Keratinocyte (primary cell): ENCODE measurements at regions not wholly inside any gene's neighbourhood (a gene's known extent, or its start where the extent isn't known, plus 50 kb on each side); places are given as distances from the start of the nearest gene placed in this dataset.

ENCODE experiments used
- DNase-seq: peaks from one replicate; pipeline ENCODE4 v3.0.0-alpha.2; 2011; ENCODE audit warnings: low read depth, missing footprints, low spot score
- FAIRE-seq: peaks from 2 replicates; lab custom pipeline; 2011; peaks lifted over from hg19 to GRCh38; lab: Jason Lieb, UNC
- H2AFZ ChIP-seq: 2 replicates; pipeline ENCODE4 v1.6.0; 2012; ENCODE audit warnings: low read length, control low read depth, inconsistent platforms; ENCODE audit not compliant: control insufficient read depth
- H3K27ac ChIP-seq: 2 replicates; pipeline ENCODE4 v1.5.1; 2011; ENCODE audit warnings: low read length; ENCODE audit not compliant: control insufficient read depth, insufficient read depth
- H3K27me3 ChIP-seq: 3 replicates; pipeline ENCODE4 v1.6.0; 2011; ENCODE audit warnings: low read length; ENCODE audit not compliant: control insufficient read depth, insufficient read depth; ENCODE audit errors: extremely low read depth
- H3K36me3 ChIP-seq, 2 experiments: 2 replicates in 1 of 2; 3 replicates in 1 of 2; pipeline ENCODE4 v1.5.1; 2011; ENCODE audit warnings: low read length in 2 of 2, mild to moderate bottlenecking in 1 of 2; ENCODE audit not compliant: control insufficient read depth in 2 of 2, insufficient read depth in 2 of 2; ENCODE audit errors: extremely low read depth in 1 of 2
- H3K4me1 ChIP-seq: 3 replicates; pipeline ENCODE4 v1.5.1; 2011; ENCODE audit warnings: low read length; ENCODE audit not compliant: control insufficient read depth, insufficient read depth; ENCODE audit errors: extremely low read depth
- H3K4me2 ChIP-seq: 3 replicates; pipeline ENCODE4 v1.6.0; 2011; ENCODE audit warnings: low read depth, low read length; ENCODE audit not compliant: control insufficient read depth, insufficient read depth; ENCODE audit errors: extremely low read depth
- H3K4me3 ChIP-seq, 3 experiments: fragments of 200-600 bp in 1 of 3; sonication (generic) in 1 of 3; 2 replicates in 2 of 3; 3 replicates in 1 of 3; pipeline ENCODE4 v1.5.1; 2011 to 2016; ENCODE audit warnings: low read length in 3 of 3, mild to moderate bottlenecking in 3 of 3, control low read depth in 2 of 3, inconsistent platforms in 1 of 3, low read depth in 1 of 3, mixed read lengths in 1 of 3, mixed run types in 1 of 3, moderate library complexity in 1 of 3; ENCODE audit not compliant: control insufficient read depth in 2 of 3, insufficient read depth in 2 of 3; ENCODE audit errors: extremely low read depth in 1 of 3
- H3K79me2 ChIP-seq: 2 replicates; pipeline ENCODE4 v1.6.0; 2012; ENCODE audit warnings: low read length; ENCODE audit not compliant: control insufficient read depth, insufficient read depth
- H3K9ac ChIP-seq: 3 replicates; pipeline ENCODE4 v1.6.0; 2011; ENCODE audit warnings: low read length; ENCODE audit not compliant: control insufficient read depth, insufficient read depth; ENCODE audit errors: extremely low read depth
- H3K9me1 ChIP-seq: 3 replicates; pipeline ENCODE4 v1.6.0; 2011; ENCODE audit warnings: low read length; ENCODE audit not compliant: control insufficient read depth, insufficient read depth; ENCODE audit errors: extremely low read depth
- H3K9me3 ChIP-seq: 2 replicates; pipeline ENCODE4 v1.5.1; 2012; ENCODE audit warnings: low read depth, low read length; ENCODE audit not compliant: control insufficient read depth
- H4K20me1 ChIP-seq: 3 replicates; pipeline ENCODE4 v1.6.0; 2011; ENCODE audit warnings: low read length; ENCODE audit not compliant: control insufficient read depth, insufficient read depth; ENCODE audit errors: extremely low read depth
- EZH2 ChIP-seq: IDR thresholded peaks from one replicate; pipeline ENCODE4 v1.6.1; 2012; ENCODE audit warnings: inconsistent platforms, mild to moderate bottlenecking, low read length, moderate library complexity
- dilution Hi-C: fragments of 300-500 bp; cut with MboI; formaldehyde crosslinking; loops from one replicate; pipeline ENCODE4 v1.7.0; 2020; ENCODE audit warnings: low sequenced_read_pairs; ENCODE audit not compliant: extremely low pct_ligation_motif_present
- TF ChIP-seq, protein P1 (sequence below), 3 experiments: IDR thresholded peaks in 1 of 3; conservative IDR thresholded peaks in 1 of 3; optimal IDR thresholded peaks in 1 of 3; 2 replicates in 2 of 3; 3 replicates in 1 of 3; pipeline versions ENCODE3 to v1.5.1; 2011; ENCODE audit warnings: low read length in 3 of 3, mild to moderate bottlenecking in 3 of 3, moderate library complexity in 2 of 3, control low read depth in 1 of 3, inconsistent platforms in 1 of 3; ENCODE audit not compliant: insufficient read depth in 2 of 3; ENCODE audit errors: extremely low read depth in 1 of 3

DNA sequence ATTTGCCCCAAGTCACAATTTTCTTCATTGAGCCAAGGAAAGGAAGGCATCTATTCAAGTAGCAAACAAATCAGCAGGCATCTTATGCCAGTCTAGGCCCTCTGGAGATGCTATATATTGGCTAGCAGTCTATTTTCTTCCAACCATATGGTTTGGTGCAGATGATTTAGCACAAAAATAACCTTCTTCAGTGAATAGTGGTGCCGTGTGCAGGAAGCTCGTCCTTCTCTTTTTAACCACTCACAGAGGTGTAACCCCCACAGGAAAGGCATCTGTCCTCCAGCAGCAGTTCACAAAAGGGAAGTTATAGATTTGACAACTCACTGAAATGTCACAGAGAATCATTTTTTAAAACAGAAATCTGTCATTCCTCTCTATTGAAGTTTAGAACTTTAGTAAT lies 445.7 kb upstream of the SYT1 start:
- Histone ChIP-seq H3K9ac (no peak overlapping the region), H2AFZ (no peak overlapping the region), H3K4me1 (no peaks in the 10 kb centered on the region), H3K36me3 (no peaks in the 10 kb centered on the region), H3K4me2 (no peak overlapping the region), H3K9me3 (no peaks in the 10 kb centered on the region), H3K27ac (no peak overlapping the region), H4K20me1 (no peaks in the 10 kb centered on the region), H3K79me2 (no peaks in the 10 kb centered on the region), H3K27me3 (no peaks in the 10 kb centered on the region), H3K4me3 (no peak overlapping the region), H3K9me1 (no peaks in the 10 kb centered on the region)
- no peak for DNase-seq
- dilution Hi-C loops, result no loop called here
- TF ChIP-seq, protein P1, sequence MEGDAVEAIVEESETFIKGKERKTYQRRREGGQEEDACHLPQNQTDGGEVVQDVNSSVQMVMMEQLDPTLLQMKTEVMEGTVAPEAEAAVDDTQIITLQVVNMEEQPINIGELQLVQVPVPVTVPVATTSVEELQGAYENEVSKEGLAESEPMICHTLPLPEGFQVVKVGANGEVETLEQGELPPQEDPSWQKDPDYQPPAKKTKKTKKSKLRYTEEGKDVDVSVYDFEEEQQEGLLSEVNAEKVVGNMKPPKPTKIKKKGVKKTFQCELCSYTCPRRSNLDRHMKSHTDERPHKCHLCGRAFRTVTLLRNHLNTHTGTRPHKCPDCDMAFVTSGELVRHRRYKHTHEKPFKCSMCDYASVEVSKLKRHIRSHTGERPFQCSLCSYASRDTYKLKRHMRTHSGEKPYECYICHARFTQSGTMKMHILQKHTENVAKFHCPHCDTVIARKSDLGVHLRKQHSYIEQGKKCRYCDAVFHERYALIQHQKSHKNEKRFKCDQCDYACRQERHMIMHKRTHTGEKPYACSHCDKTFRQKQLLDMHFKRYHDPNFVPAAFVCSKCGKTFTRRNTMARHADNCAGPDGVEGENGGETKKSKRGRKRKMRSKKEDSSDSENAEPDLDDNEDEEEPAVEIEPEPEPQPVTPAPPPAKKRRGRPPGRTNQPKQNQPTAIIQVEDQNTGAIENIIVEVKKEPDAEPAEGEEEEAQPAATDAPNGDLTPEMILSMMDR (optimal IDR thresholded peaks at IDR 0.05 in 1 of 3, IDR thresholded peaks at IDR 0.05 in 1 of 3, conservative IDR thresholded peaks at IDR 0.05 in 1 of 3; ENCODE audit: extremely low read depth in 1 of 3, insufficient read depth in 2 of 3, low read length in 3 of 3), result no peak
- no peak for TF ChIP-seq EZH2
- FAIRE-seq, result no peak

- Histone ChIP-seq H3K4me3 (no peak overlapping the region), H3K9me1 (no peaks in the 10 kb centered on the region), H3K36me3 (no peaks in the 10 kb centered on the region), H3K9ac (no peak overlapping the region), H3K79me2 (no peaks in the 10 kb centered on the region), H3K9me3 (no peaks in the 10 kb centered on the region), H2AFZ (no peak overlapping the region), H3K27me3 (no peaks in the 10 kb centered on the region), H3K27ac (no peak overlapping the region), H4K20me1 (no peaks in the 10 kb centered on the region), H3K4me2 (no peak overlapping the region), H3K4me1 (no peaks in the 10 kb centered on the region)
- TF ChIP-seq, protein P1 (optimal IDR thresholded peaks at IDR 0.05 in 1 of 3, IDR thresholded peaks at IDR 0.05 in 1 of 3, conservative IDR thresholded peaks at IDR 0.05 in 1 of 3; ENCODE audit: extremely low read depth in 1 of 3, insufficient read depth in 2 of 3, low read length in 3 of 3), result no peak
- no peak for TF ChIP-seq EZH2
- dilution Hi-C loops, result no loop called here
- FAIRE-seq (no peak), DNase-seq (no peak)
Observed at GRCh38 chr12:78419513-78419912, 445.1 kb upstream of the SYT1 start.
